MM.1S (cell line): ENCODE measurements at regions not wholly inside any gene's neighbourhood (a gene's known extent, or its start where the extent isn't known, plus 50 kb on each side); places are given as distances from the start of the nearest gene placed in this dataset.
"Not testable (repeated sequence)": the region's sequence is repeated elsewhere in the genome, so short reads cannot be mapped to it uniquely, and the experiment has no call there.

ENCODE experiments used
- CTCF ChIP-seq: fragments of 300-600 bp; sonication (generic); IDR thresholded peaks from 2 replicates; pipeline ENCODE4 v1.5.1; 2016; ENCODE audit warnings: antibody characterized with exemption, low read length, mixed read lengths
- EZH2 ChIP-seq: fragments of 300-600 bp; sonication (generic); optimal IDR thresholded peaks from 2 replicates; pipeline ENCODE3; 2017; ENCODE audit warnings: low read depth, mild to moderate bottlenecking, antibody characterized with exemption, low read length, mixed read lengths
- EZH2phosphoT487 ChIP-seq: fragments of 300-600 bp; sonication (generic); IDR thresholded peaks from 2 replicates; pipeline ENCODE4 v1.6.1; 2018; ENCODE audit warnings: antibody characterized with exemption, low read length

GRCh38 chr4:8673106-8673505 is 80.5 kb downstream of the CPZ start:
- TF ChIP-seq CTCF, EZH2, EZH2phosphoT487: not testable (repeated sequence)
